ENCODE measurements at regions not wholly inside any gene's neighbourhood (a gene's known extent, or its start where the extent isn't known, plus 50 kb on each side); places are given as distances from the start of the nearest gene placed in this dataset.

DNA sequence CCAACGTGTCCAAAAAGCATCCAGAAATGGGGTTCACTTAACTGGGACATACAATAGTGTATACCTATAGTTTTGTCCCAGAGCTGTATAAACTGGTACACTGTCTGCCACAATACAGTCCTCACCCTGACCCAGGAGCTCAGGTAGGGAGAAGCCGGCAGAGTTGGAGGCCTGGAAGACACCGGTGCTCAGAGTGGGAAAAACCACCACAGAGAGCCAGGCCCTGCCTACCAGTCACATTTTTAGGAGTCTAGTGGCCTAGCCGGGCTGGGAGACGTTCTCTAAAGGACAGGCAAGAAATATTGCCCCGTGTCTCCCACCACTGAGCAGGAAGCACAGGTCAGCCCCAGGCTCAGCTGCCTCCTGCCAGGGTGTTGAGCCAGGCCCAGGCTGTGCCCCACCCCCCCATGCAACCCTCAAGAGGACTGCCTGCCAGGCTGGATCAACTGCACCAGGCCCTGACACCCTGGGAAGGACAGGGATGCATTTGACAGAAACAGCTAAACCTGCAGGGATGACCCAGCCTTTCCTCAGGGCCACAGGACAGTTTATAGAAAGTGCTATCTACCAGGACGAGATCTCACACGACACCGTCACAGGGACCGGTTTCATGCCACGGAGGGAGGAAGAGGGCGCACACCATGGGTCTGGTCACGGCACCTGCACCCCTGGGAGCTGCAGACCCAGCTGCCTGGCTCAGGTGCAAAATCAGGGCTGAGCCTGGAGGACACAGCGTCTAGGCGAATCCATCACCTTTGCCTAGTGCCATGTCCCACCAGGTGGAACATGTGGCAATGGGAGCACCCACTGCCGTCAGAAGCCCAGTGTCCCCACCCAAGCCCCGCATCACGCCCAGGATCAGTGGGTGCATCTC is 89.9 kb downstream of the TMEM18 start:
- TF ChIP-seq, protein P1, sequence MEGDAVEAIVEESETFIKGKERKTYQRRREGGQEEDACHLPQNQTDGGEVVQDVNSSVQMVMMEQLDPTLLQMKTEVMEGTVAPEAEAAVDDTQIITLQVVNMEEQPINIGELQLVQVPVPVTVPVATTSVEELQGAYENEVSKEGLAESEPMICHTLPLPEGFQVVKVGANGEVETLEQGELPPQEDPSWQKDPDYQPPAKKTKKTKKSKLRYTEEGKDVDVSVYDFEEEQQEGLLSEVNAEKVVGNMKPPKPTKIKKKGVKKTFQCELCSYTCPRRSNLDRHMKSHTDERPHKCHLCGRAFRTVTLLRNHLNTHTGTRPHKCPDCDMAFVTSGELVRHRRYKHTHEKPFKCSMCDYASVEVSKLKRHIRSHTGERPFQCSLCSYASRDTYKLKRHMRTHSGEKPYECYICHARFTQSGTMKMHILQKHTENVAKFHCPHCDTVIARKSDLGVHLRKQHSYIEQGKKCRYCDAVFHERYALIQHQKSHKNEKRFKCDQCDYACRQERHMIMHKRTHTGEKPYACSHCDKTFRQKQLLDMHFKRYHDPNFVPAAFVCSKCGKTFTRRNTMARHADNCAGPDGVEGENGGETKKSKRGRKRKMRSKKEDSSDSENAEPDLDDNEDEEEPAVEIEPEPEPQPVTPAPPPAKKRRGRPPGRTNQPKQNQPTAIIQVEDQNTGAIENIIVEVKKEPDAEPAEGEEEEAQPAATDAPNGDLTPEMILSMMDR (IDR thresholded peaks at IDR 0.05) = no peak
- TF ChIP-seq POLR2A (IDR thresholded peaks at IDR 0.05) = no peak
- WGBS, 4 donors = 89 to 95% (median 90%) methylated on average over 13 to 18 of the region's 18 CpGs

DNA sequence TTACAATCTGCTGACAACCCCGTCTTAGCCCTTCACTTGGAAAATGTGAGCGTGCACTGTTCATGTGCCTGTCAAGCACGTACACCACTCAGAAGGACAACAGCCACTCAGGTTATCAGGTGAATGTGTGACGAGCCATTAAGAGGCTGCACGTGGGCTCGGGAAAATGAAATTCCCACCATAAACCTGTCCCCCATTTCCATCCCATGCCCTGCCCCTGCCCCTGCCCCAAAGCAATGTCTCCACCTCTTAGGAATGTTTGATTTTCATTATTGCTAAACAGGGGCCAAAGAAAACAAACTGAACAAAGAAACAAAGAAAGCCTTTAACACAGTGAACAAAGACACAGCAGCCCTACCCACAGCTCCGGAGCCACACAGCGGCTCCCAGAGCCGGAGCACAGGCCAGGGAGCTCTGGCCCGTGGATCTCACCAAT is 90.5 kb downstream of the TMEM18 start:
- TF ChIP-seq, protein P1 (IDR thresholded peaks at IDR 0.05) = no peak
- no peak for TF ChIP-seq POLR2A (IDR thresholded peaks at IDR 0.05)
- Histone ChIP-seq H3K36me3 (replicated peaks in 1 of 2) (no peaks in the 10 kb centered on the region), H3K9me3 (replicated peaks in 1 of 3) (no peaks in the 10 kb centered on the region), H3K27ac (no peak overlapping the region), H3K27me3 (no peaks in the 10 kb centered on the region), H3K4me3 (no peak overlapping the region), H3K4me1 (replicated peaks in 1 of 2) (peaks cover 0 to 6% of the 10 kb centered on the region in 2 donors)
- intact Hi-C loops (cut with DNase I) = no loop called here
- WGBS, 4 donors = 72 to 79% (median 76%) methylated on average over 10 of the region's 10 CpGs
- no peak for DNase-seq

More for the DNA sequence above, 89.9 kb downstream of the TMEM18 start:
- no peaks in the 10 kb centered on the region for H3K36me3 ChIP-seq (replicated peaks in 1 of 2)
- H3K27ac ChIP-seq = no peak overlapping the region
- H3K27me3 ChIP-seq = no peaks in the 10 kb centered on the region
- no peak overlapping the region for H3K4me3 ChIP-seq
- DNase-seq = no peak
- H3K9me3 ChIP-seq (replicated peaks in 1 of 3) = no peaks in the 10 kb centered on the region
- H3K4me1 ChIP-seq (replicated peaks in 1 of 2) = peaks cover 0 to 6% of the 10 kb centered on the region in 2 donors
- intact Hi-C loops (cut with DNase I) = no loop called here

DNA sequence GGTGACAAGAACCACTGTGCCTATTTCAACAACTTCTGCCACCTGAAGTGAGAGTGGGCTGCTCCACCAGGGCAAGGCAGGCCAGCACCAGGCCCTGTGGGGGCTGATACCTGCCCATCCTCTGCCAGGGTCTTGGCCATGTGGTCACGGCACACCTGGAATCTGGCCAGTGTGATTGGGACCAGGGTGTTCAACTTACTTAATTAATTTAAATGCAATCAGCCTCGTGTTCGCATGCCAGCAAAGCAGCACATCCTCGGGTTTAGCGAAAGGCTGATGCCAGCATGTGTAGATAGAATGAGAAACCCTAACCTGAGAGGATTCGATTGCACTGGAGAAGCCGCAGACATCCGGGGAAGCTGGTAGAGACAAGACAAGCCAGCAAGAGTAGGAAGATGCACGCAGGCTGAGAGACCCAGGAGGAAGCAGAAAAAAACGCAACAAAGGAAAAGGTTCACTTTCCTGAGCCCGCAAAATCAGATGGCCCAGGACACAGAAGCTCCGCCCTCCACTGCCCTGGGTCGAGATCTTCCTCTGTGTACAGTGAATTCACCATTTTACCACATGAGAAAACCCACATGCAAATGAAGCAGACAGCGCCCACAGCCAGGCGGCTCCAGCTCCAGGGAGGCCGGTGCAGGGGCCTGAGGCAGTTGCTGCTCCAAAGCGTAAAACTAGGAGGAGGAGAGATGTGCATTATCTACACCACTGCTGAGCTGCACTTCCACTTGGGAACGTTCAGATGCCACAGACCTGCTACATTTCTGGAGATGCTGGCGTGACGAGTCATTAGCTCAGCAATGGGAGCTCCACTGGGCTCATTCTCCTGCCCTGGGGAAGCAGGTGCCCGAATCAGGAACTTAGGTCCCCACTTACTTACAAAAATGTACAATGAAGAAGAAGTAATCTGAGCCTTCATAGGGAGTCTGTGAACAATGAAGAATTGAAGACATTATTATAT is 92.1 kb downstream of the TMEM18 start:
- no peak for TF ChIP-seq POLR2A (IDR thresholded peaks at IDR 0.05)
- TF ChIP-seq, protein P1 (IDR thresholded peaks at IDR 0.05) = no peak
- Histone ChIP-seq H3K9me3 (replicated peaks in 1 of 3) (no peaks in the 10 kb centered on the region), H3K36me3 (replicated peaks in 1 of 2) (no peaks in the 10 kb centered on the region), H3K4me1 (replicated peaks in 1 of 2) (peaks cover 0 to 6% of the 10 kb centered on the region in 2 donors), H3K27ac (no peak overlapping the region), H3K4me3 (no peak overlapping the region), H3K27me3 (no peaks in the 10 kb centered on the region)
- no peak for DNase-seq
- intact Hi-C loops (cut with DNase I) = no loop called here
- 61 to 78% (median 71%) methylated on average over 16 to 21 of the region's 21 CpGs for WGBS, 4 donors

DNA sequence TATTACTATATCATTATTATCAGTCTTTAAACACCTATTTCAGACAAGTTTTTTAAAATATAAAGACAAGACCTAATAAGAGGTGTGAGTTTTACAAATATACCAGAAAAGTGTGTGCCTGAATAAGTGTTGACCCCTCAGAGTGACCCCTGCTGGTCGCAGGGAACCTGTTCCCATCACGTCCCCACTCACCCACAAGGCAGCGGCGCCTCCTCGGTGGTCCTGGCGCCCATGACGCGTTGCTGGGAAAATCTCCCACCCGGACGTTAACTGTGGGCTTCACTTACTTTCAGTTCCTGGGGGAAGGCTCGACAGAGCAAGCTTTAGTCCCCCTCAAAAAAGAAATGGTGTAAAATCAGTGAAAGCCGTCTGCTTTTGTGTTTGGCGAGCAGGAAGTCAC is 93.5 kb downstream of the TMEM18 start:
- H3K4me3 ChIP-seq = no peak overlapping the region
- no peaks in the 10 kb centered on the region for H3K9me3 ChIP-seq (replicated peaks in 1 of 3)
- WGBS, 4 donors = 76 to 87% (median 83%) methylated on average over 12 to 13 of the region's 13 CpGs
- H3K36me3 ChIP-seq (replicated peaks in 1 of 2) = no peaks in the 10 kb centered on the region
- no peaks in the 10 kb centered on the region for H3K27me3 ChIP-seq
- DNase-seq = no peak
- H3K27ac ChIP-seq = no peak overlapping the region
- TF ChIP-seq, protein P1 (IDR thresholded peaks at IDR 0.05) = no peak
- no peak for TF ChIP-seq POLR2A (IDR thresholded peaks at IDR 0.05)
- intact Hi-C loops (cut with DNase I) = no loop called here
- no peaks in the 10 kb centered on the region for H3K4me1 ChIP-seq (replicated peaks in 1 of 2)
